HG03439 (cell line): ENCODE measurements at regions not wholly inside any gene's neighbourhood (a gene's known extent, or its start where the extent isn't known, plus 50 kb on each side); places are given as distances from the start of the nearest gene placed in this dataset.
"Not testable (repeated sequence)": the region's sequence is repeated elsewhere in the genome, so short reads cannot be mapped to it uniquely, and the experiment has no call there.

Experiments used
- ATAC-seq: cut with Tn5 transposase; IDR thresholded peaks from one replicate; pipeline ENCODE4 v1.9.1; 2021; ENCODE audit warnings: mild to moderate bottlenecking, moderate library complexity; ENCODE audit not compliant: unreplicated experiment

GRCh38 chr1:120609015-120609573 is 114.7 kb upstream of the NBPF26 start:
- ATAC-seq: not testable (repeated sequence)

GRCh38 chr1:120609834-120610233 is 113.9 kb upstream of the NBPF26 start:
- not testable (repeated sequence) for ATAC-seq

GRCh38 chr1:120614931-120615639 is 108.7 kb upstream of the NBPF26 start:
- not testable (repeated sequence) for ATAC-seq

- ATAC-seq: not testable (repeated sequence)
Measured at GRCh38 chr1:120617493-120617892, 106.3 kb upstream of the NBPF26 start.

- not testable (repeated sequence) for ATAC-seq
Measured at GRCh38 chr1:120619867-120620692, 103.7 kb upstream of the NBPF26 start.

- not testable (repeated sequence) for ATAC-seq
Measured at GRCh38 chr1:120620693-120620969, 103.1 kb upstream of the NBPF26 start.

- ATAC-seq: not testable (repeated sequence)
Measured at GRCh38 chr1:120621278-120621677, 102.5 kb upstream of the NBPF26 start.

- not testable (repeated sequence) for ATAC-seq
Measured at GRCh38 chr1:120623539-120623938, 100.2 kb upstream of the NBPF26 start.

GRCh38 chr1:120624565-120625064 is 99.1 kb upstream of the NBPF26 start:
- not testable (repeated sequence) for ATAC-seq

- not testable (repeated sequence) for ATAC-seq
Measured at GRCh38 chr1:120629832-120630455, 93.8 kb upstream of the NBPF26 start.

GRCh38 chr1:120634816-120635806 is 88.6 kb upstream of the NBPF26 start:
- ATAC-seq: not testable (repeated sequence)

- ATAC-seq: not testable (repeated sequence)
Measured at GRCh38 chr1:120640261-120641013, 83.3 kb upstream of the NBPF26 start.

GRCh38 chr1:120641014-120641302 is 82.8 kb upstream of the NBPF26 start:
- not testable (repeated sequence) for ATAC-seq

GRCh38 chr1:120647182-120647581 is 76.6 kb upstream of the NBPF26 start:
- not testable (repeated sequence) for ATAC-seq

GRCh38 chr1:120648915-120649623 is 74.7 kb upstream of the NBPF26 start:
- ATAC-seq: not testable (repeated sequence)

- ATAC-seq: not testable (repeated sequence)
Measured at GRCh38 chr1:120649730-120650129, 74.0 kb upstream of the NBPF26 start.

- not testable (repeated sequence) for ATAC-seq
Measured at GRCh38 chr1:120654114-120654513, 69.6 kb upstream of the NBPF26 start.

- ATAC-seq: not testable (repeated sequence)
Measured at GRCh38 chr1:120655394-120655793, 68.4 kb upstream of the NBPF26 start.

GRCh38 chr1:120656116-120656515 is 67.6 kb upstream of the NBPF26 start:
- ATAC-seq: not testable (repeated sequence)
